GM21576 (cell line): ENCODE measurements at regions not wholly inside any gene's neighbourhood (a gene's known extent, or its start where the extent isn't known, plus 50 kb on each side); places are given as distances from the start of the nearest gene placed in this dataset.

Experiments
- ATAC-seq: cut with Tn5 transposase; IDR thresholded peaks from one replicate; pipeline ENCODE4 v1.9.1; 2021; ENCODE audit warnings: mild to moderate bottlenecking, moderate library complexity; ENCODE audit not compliant: unreplicated experiment

GRCh38 chr2:45154144-45154543 lies 144.9 kb upstream of the SIX2 start:
- ATAC-seq = no peak

DNA sequence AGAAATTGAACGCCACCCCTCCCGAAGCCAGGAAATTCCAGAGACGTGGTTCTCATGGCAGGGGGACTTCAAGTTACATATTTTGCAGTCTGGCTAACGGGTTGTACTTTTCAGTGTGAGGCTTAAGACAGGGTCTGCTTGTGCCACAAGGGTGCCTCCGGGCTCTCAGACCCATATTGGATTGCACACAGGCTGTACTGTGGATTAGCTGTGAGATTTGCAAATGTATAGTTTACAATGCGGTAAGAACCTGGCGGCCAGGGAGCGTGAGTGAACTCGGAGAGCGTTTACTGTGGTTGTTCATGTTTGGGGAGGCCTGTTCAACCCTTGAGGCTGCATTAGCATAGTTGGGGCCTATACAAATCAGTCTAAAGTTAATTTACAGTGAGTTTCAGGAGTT lies 143.9 kb upstream of the SIX2 start:
- no peak for ATAC-seq

DNA sequence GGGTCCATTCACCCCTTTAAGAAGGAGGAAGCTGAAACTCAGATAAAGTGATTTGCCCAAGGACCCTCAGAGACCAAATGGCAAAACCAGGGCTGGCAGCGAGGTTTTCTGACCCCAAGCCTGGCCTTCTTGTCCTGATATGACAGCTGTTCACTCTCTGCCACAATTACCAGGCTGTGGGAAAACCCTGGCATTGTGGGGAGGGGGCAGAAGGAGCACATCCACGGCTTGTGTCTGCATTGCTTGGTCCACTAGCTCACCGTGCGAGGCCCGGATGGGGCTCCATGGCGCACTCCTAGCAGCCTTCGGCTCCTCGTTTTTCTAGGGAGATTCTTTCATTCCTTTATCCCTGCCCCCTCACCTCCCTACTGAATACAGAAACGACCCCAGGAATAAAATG lies 143.4 kb upstream of the SIX2 start:
- no peak for ATAC-seq

DNA sequence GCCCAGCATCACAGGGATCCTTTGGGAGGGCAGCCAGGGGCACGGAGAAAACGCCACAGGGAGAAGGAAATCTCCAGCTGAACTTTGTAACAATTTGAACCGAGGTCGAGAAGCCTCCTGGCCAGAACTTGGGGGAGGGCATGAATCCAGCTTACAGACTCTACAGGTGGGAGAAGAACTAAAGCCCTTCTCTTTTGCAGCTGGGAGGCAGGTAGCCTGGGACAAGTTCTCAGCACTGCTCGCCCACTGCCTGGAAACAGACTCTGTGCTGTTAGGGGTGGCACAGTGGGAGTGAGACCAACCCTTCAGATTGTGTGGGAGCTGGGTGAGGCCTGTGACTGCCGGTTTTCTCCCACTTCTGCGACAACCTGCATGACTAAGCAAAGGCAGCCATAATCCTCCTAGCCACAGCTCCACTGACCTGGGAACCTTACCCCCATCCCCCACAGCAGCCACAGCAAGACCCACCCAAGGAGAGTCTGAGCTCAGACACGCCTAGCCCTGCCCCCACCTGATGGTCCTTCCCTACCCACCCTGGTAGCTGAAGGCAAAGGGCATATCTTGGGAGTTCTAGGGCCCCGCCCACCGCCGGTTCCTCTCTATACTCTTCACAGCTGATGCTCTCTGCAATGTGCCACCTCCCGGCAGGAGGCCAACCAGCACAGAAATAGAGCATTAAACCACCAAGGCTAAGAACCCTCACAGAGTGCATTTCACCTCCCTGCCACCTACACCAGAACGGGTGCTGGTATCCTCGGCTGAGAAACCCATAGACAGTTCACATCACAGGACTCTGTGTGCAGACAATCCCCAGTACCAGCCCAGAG lies 136.0 kb upstream of the SIX2 start:
- no peak for ATAC-seq

- ATAC-seq = peak; percentile 67
Observed at GRCh38 chr2:45141883-45142866, 132.9 kb upstream of the SIX2 start.

GRCh38 chr2:45140675-45141074 lies 131.4 kb upstream of the SIX2 start:
- ATAC-seq = no peak

DNA sequence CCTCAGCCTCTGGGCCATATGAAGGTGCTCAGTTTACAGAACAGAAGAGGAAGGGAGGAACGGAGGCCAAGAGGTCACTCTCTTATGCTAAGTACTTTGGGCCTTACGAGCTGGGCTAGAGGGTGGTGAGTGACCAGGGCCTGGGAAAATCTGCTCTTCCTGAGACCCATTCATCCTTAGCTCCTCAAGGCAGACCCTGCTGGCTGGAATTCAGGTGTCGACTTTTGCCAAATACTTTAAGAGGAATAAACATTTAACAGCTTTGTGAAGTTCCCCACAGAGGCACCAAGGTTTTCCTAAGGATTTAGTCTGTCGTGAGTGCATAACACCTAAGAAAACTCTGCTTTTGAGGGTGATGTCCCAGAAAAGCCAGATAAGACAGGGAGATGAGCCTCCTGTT lies 129.7 kb upstream of the SIX2 start:
- no peak for ATAC-seq

DNA sequence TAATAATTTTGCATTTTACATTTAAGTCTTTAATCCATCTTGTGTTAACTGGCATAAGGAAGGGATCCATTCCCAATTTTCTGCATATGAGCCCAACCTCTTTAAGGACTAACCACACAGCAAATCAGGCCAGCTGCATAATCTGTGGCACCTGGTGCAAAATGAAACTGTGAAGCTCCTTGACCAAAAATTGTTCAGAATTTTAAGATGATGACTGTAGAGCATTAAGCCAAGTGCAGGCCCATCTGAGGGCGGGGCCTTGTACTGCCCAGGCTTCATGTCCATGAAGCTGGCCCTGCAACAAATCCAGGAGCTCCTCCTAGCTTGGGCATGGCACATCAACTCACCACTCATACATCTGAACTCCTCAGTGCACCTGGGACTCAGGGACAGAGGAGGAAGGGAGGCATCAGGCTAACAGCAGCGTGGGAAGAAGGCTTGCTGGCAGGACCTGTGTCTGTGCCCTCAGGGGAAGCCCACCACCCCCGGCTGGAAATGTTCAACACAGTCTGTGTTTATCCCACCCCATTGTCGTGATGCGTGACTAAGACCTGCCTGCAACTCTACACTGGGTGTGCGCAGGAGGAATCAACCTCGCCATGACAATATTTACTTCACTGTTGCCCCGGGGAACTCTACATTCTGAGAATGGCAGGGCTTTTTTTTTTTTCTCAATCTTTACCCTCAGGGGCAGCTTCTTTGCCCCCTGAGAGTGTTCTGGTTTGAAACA lies 128.9 kb upstream of the SIX2 start:
- ATAC-seq = no peak

DNA sequence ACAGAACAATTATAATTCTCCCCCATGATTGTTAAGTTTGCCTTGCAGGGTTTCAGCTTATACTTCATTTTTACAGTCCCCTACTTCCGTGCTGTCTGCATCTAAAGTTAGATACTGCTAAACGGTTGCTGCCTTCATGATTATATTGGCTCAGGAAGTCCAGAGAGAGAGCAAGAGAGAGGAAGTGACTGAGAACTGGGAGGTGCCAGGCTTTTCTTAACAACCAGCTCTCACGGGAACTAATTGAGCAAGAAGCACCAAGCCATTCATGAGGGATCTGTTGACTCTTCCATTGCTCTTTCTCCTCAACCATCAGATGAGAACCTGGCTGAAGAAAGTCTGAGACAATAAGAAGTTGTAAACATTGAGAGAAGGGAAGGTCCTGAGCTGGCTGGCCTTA lies 125.5 kb upstream of the SIX2 start:
- ATAC-seq = no peak

DNA sequence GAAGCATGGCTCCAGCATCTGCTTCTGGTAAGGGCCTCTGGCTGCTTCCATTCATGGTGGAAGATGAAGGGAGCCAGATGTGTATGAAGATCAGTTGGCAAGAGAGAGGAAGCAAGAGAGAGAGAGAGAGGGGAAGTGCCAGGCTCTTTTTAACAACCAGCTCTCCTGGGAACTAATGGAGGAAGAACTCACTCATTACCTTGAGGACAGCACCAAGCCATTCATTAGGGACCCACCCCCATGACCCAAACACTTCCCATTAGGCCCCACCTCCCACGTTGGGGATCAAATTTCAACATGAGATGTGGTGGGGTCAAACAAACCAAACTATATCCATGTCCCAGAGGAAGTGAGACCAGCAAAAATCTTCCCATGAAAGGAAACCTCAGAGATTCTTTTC lies 124.8 kb upstream of the SIX2 start:
- ATAC-seq = no peak

DNA sequence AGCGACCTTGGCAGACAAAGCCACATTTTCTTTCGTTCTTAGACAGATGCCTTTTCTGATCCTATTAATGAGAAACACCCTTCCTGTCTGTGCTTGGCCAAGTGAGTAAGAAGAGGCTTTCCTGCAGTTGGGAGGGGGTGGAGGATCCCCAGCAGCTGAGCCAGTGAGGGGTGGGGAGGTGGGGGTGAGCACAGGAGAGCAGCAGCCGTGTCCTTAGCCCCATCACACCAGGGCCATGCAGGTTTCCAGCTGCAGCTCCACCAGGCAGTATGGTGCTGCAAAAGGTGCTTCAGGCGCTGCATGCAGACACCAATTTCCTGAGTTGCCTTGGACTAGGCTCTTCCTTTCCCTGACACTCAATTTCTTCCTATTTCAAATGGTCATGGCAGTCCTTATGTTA lies 123.3 kb upstream of the SIX2 start:
- peak; percentile 52 for ATAC-seq

DNA sequence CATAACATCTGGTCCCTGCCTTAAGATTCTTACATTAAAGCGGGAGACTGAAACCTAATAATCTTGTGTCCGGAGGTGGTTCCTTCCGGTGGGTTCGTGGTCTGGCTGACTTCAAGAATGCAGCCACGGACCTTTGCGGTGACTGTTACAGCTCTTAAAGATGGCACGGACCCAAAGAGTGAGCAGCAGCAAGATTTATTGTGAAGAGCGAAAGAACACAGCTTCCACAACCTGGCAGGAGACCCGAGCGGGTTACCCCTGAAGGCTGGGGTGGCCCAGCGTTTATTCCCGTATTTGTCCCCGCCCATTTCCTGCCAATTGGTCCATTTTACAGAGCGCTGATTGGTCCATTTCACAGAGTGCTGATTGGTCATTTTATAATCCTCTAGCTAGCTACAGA lies 122.3 kb upstream of the SIX2 start:
- no peak for ATAC-seq

- no peak for ATAC-seq
Observed at GRCh38 chr2:45130736-45131135, 121.5 kb upstream of the SIX2 start.

GRCh38 chr2:45128580-45128997 lies 119.3 kb upstream of the SIX2 start:
- ATAC-seq = no peak

- ATAC-seq = no peak
Observed at GRCh38 chr2:45127891-45128290, 118.6 kb upstream of the SIX2 start.

DNA sequence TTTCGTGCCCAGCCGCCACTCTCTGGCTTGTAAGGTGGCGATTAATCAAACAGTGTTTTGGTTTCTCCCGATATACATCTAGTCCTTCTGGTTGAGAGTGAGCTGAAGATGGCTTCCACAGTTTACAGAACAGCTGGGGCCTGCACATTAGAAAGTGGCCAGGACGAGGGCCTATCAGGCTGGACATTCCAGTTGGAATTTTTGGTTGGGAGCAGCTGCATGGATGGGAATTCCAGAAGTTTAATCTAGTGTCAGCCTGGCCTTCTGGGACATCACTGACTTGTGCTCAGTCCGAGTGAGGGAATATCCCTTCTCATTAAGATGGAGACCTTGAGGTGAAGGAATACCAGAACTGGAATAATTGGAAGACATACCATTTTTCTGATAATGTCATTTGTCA lies 118.1 kb upstream of the SIX2 start:
- no peak for ATAC-seq

- no peak for ATAC-seq
Observed at GRCh38 chr2:45125232-45125631, 116.0 kb upstream of the SIX2 start.

- no peak for ATAC-seq
Observed at GRCh38 chr2:45124456-45124855, 115.2 kb upstream of the SIX2 start.

DNA sequence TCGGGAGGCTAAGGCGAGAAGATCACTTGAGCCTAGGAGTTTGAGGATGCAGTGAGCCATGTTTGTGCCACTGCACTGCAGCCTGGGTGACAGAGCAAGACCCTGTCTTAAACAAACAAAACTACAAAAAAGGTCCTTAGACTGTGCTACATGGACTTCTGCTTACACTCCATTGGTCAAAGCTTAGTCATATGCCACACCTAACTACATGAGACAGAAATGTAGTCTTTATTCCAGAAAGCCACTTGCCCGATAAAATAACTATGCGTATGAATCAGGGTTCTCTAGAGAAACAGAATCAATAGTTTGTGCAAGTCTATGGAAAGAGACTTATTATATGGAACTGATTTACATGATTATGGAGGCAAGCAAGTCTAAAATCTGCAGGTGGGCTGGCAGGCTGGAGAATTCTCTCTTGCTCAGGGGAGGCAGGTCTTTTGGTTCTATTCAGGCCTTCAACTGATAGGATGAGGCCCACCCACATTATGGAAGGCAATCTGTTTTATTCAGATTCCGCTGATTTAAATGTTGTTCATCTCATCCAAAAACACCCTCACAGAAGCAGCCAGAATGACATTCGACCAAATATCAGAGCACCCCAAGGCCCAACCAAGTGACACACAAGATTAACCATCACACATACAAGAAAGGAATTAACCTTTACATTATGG lies 114.4 kb upstream of the SIX2 start:
- no peak for ATAC-seq

GRCh38 chr2:45123065-45123464 lies 113.8 kb upstream of the SIX2 start:
- ATAC-seq = no peak
